Ovary (tissue), 7 donors: ENCODE measurements at regions not wholly inside any gene's neighbourhood (a gene's known extent, or its start where the extent isn't known, plus 50 kb on each side); places are given as distances from the start of the nearest gene placed in this dataset.

ENCODE experiments used
- DNase-seq, 5 donors: peaks; one replicate each; pipeline ENCODE4 v3.0.0-alpha.2; 2019 to 2020
- H3K27ac ChIP-seq, 2 donors: fragments of 200-600 bp; one replicate each; pipeline versions ENCODE4 v1.5.1 to v1.8.0; 2019 to 2022
- H3K27me3 ChIP-seq: fragments of 200-600 bp; one replicate; pipeline ENCODE4 v1.8.0; 2022
- H3K36me3 ChIP-seq: fragments of 200-600 bp; sonication (generic); one replicate; pipeline ENCODE4 v1.5.1; 2019
- H3K4me1 ChIP-seq: one replicate; pipeline ENCODE4 v1.8.1; 2013; ENCODE audit warnings: mild to moderate bottlenecking, moderate library complexity; ENCODE audit not compliant: insufficient read depth
- H3K4me3 ChIP-seq: fragments of 200-600 bp; sonication (generic); one replicate; pipeline ENCODE4 v1.5.1; 2017
- H3K9me3 ChIP-seq, 2 donors: fragments of 200-600 bp in 1 of 2; sonication (generic) in 1 of 2; one replicate each; pipeline versions ENCODE4 v1.5.1 to v1.8.1; 2013 to 2019; ENCODE audit warnings: mild to moderate bottlenecking in 1 of 2, moderate library complexity in 1 of 2
- EP300 ChIP-seq: sonication (generic); formaldehyde crosslinking; IDR thresholded peaks from one replicate; pipeline ENCODE4 v1.6.1; 2017; ENCODE audit warnings: antibody characterized with exemption
- POLR2A ChIP-seq: fragments of 450-650 bp; IDR thresholded peaks from one replicate; pipeline ENCODE4 v1.6.1; 2017; ENCODE audit warnings: antibody characterized with exemption, mild to moderate bottlenecking, moderate library complexity
- WGBS, 3 donors: extraction: QIAGEN DNeasy Blood & Tissue Kit in 1 of 3; methylation state at CpG; one replicate each; pipeline versions ENCODE4 v1.1.5 to v1.1.7; 2013 to 2017; 5-methylcytosine and 5-hydroxymethylcytosine counted together
- intact Hi-C, 4 donors: fragments of 100-400 bp; cut with DNase I; formaldehyde crosslinking; loops; one replicate each; pipeline versions ENCODE4 v1.11.0 to v1.15.1; 2022 to 2023
- TF ChIP-seq, protein P1 (sequence below), 3 donors: fragments of 450-650 bp in 2 of 3; fragments of 200-600 bp in 1 of 3; IDR thresholded peaks; one replicate each; pipeline versions ENCODE4 v1.5.1 to v1.8.0; 2016 to 2022; ENCODE audit warnings: antibody characterized with exemption in 3 of 3, mild to moderate bottlenecking in 1 of 3
- donor health status: DM: no; HTN: no; CAD: no; lungs with moderate emphysema.
- donor health status: DM: no; HTN: no; CAD: no.
- donor health status: Bipolar disorder and iron deficiency.
- donor health status: DM: no; HTN: no; CAD: no.
- donor health status: DM: yes; HTN: yes; CAD: no.

DNA sequence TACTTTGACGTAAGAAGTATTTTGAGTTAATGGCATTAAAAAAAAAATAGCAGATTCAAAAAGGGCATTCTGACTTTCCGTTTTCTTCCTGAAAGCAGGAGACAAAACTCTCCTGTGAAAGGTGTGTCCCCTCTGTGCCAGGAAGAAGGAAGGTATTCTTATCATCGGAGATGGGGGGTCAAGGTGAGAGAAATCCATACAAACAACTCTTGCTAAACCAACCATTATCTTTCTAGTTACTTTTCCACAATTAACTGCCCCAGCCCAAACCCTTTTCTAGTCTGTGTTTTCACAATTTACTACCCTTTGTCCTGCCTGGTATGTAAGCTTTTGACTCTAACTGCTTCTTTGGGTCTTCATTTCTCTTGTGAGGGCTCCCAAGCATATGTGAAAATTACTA, 717.3 kb downstream of the EPM2A start:
- intact Hi-C loops, result no loop called here
- TF ChIP-seq, protein P1, sequence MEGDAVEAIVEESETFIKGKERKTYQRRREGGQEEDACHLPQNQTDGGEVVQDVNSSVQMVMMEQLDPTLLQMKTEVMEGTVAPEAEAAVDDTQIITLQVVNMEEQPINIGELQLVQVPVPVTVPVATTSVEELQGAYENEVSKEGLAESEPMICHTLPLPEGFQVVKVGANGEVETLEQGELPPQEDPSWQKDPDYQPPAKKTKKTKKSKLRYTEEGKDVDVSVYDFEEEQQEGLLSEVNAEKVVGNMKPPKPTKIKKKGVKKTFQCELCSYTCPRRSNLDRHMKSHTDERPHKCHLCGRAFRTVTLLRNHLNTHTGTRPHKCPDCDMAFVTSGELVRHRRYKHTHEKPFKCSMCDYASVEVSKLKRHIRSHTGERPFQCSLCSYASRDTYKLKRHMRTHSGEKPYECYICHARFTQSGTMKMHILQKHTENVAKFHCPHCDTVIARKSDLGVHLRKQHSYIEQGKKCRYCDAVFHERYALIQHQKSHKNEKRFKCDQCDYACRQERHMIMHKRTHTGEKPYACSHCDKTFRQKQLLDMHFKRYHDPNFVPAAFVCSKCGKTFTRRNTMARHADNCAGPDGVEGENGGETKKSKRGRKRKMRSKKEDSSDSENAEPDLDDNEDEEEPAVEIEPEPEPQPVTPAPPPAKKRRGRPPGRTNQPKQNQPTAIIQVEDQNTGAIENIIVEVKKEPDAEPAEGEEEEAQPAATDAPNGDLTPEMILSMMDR (IDR thresholded peaks at IDR 0.05), result no peak
- TF ChIP-seq EP300 (no peak), POLR2A (no peak)
- H3K36me3 ChIP-seq, result no peaks in the 10 kb centered on the region
- DNase-seq, result no peak
- WGBS, 3 donors, result 87 to 93% (median 92%) methylated on average over 3 of the region's 3 CpGs
- no peak overlapping the region for H3K27ac ChIP-seq
- no peak overlapping the region for H3K4me3 ChIP-seq
- no peaks in the 10 kb centered on the region for H3K4me1 ChIP-seq
- H3K9me3 ChIP-seq, result no peaks in the 10 kb centered on the region
- no peaks in the 10 kb centered on the region for H3K27me3 ChIP-seq

DNA sequence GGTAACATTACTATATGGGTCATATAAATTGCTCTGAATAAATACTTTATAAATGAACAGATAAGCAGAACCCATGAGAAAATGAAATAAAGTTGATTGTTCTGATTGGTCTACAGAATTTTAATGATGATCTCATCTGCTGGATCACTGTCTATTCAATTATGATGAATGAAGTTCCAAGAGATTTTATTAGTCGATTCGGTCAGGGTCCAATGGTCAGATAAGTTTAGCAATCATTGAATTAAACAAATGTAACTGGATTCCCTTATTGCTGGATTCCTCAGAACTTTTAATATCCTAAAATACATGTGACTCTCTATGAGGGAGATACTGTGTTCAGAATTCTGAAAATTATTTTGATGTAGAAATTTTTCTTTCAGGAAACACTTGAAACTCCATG, 715.2 kb downstream of the EPM2A start:
- TF ChIP-seq, protein P1 (IDR thresholded peaks at IDR 0.05), result no peak
- TF ChIP-seq EP300, result no peak
- TF ChIP-seq POLR2A, result no peak
- no peak for DNase-seq
- intact Hi-C loops, result no loop called here

DNA sequence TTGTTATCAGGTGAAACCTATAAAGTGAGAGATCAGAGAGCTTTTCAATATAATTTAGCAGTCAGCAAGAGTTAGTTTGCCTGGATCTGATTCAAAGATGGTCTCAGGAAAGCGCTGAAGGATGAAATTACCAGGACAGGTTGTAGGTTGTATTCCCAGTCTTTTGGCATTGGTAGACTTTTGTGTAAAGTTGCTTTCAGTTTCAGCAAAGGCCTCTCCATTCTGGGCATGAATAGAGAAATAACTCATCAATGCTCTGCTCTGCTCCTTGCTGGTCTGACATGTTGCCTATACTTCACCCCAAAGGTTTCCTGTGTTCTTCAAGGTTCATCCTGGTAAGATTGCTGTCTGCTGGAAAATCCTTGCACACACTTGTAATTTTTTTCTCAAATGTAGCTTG, 714.8 kb downstream of the EPM2A start:
- intact Hi-C loops, result no loop called here
- no peaks in the 10 kb centered on the region for H3K36me3 ChIP-seq
- no peaks in the 10 kb centered on the region for H3K9me3 ChIP-seq
- no peak overlapping the region for H3K27ac ChIP-seq
- TF ChIP-seq EP300 (no peak), POLR2A (no peak)
- TF ChIP-seq, protein P1 (IDR thresholded peaks at IDR 0.05), result no peak
- DNase-seq, result no peak
- H3K4me3 ChIP-seq, result no peak overlapping the region
- peaks cover 3% of the 10 kb centered on the region for H3K27me3 ChIP-seq
- no peaks in the 10 kb centered on the region for H3K4me1 ChIP-seq
- WGBS, 3 donors, result 93 to 100% (median 98%) methylated on average over 1 of the region's 1 CpG

More for the DNA sequence above, 715.2 kb downstream of the EPM2A start:
- Histone ChIP-seq H3K36me3 (no peaks in the 10 kb centered on the region), H3K9me3 (no peaks in the 10 kb centered on the region), H3K4me3 (no peak overlapping the region), H3K27ac (no peak overlapping the region), H3K27me3 (peaks cover under 1% of the 10 kb centered on the region), H3K4me1 (no peaks in the 10 kb centered on the region)
- 94 to 97% (median 96%) methylated on average over 2 of the region's 2 CpGs for WGBS, 3 donors

DNA sequence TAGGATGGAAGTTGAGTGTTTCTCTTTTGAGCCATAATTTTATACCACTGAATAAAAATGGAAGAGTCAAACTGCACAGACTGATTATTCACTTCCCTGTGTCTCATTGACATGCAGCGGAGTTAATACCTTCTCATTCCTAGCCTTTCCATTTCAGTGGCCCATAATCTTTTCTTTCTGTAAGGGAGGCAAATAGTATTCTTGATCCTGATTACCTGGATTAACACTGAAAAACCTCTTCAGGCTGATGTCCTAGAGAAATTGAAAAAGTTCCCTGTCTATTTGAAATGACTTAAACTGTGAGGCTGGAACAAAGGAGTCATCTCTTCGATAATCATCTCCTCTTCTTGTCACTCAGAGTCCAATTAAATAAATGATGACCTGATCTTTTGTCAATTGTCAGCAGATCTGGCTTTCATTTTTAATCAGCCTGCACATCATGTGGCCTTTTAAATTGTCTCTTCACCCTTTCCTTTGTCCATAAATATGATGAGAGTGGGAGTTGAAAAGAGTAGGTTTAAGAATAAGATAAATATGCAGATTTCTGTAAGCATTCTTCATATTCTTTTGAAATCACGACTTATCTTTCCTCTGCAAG, 713.0 kb downstream of the EPM2A start:
- H3K4me1 ChIP-seq, result no peaks in the 10 kb centered on the region
- H3K9me3 ChIP-seq, result no peaks in the 10 kb centered on the region
- TF ChIP-seq, protein P1 (IDR thresholded peaks at IDR 0.05), result no peak
- TF ChIP-seq EP300 (no peak), POLR2A (no peak)
- H3K4me3 ChIP-seq, result no peak overlapping the region
- H3K36me3 ChIP-seq, result no peaks in the 10 kb centered on the region
- 60 to 70% (median 67%) methylated on average over 3 of the region's 3 CpGs for WGBS, 3 donors
- no peak overlapping the region for H3K27ac ChIP-seq
- no peak for DNase-seq
- H3K27me3 ChIP-seq, result peaks cover 3% of the 10 kb centered on the region
- intact Hi-C loops, result no loop called here
